Activated T-helper 1 cell treated with Interleukin-2 at 50 U/mL for 16 hours (primary cell): ENCODE measurements at regions not wholly inside any gene's neighbourhood (a gene's known extent, or its start where the extent isn't known, plus 50 kb on each side); places are given as distances from the start of the nearest gene placed in this dataset.
"Not testable (repeated sequence)": the region's sequence is repeated elsewhere in the genome, so short reads cannot be mapped to it uniquely, and the experiment has no call there.

Source experiments
- DNase-seq: peaks from one replicate; pipeline ENCODE4 v3.0.0-alpha.2; 2020; ENCODE audit warnings: low read depth

DNA sequence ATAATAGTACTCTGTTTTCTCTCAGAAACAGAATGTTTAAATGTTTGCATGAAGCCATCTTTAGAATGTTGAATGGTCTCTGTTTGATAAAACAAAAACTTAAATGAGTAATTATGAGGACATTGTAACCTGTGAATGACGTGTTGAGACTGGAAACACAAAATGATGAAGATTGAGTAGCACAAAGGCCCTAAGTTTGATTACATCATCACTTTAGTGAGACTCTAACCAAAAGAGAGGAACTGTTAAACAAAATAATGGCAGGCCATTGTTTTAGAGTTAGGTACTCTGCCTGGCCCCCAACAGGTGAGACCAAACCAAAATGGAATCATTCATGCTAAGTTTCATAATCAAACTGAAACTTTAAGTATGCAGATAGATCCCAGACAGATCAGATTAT, 1561.7 kb upstream of the SLC39A10 start:
- no peak for DNase-seq

- DNase-seq: no peak
Measured at GRCh38 chr2:194090251-194090905, 1566.6 kb upstream of the SLC39A10 start.

DNA sequence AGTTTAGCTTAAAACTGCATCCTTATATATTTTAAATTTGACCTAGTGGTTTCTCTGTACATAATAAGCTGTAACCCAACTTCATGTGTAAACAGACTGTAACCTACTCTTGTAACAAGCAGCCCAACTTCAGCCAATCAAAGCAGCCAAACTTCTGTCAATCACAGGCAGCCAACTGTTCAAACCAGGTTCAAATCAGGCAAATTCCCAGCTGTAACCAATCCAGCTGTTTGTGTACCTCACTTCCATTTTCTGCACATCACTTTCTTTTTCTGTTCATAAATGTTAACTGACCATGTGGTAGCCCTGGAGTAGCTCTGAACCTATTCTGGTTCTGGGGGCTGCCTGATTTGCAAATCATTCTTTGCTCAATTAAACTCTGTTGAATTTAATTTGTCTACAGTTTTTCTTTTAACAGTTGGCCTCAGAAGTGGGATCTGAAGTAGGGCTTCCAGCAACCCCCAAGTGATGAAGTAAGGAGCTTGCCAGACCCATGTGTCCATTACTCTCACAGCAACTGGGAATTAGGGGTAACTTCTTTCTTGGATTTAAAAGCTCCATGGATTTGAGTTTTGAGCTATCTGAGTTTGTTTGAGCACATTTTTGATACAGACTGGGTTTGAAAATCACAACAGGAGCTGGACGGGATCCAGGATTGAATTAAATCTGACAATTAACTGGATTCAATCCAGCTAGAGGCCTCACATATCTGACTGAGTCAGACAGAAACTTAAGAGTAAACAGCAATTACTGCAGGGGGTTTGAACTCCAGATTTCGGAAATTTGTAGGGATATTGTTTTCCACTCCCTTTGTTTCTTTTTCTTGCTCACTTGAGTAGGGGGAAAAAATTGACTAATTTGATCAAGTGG, 1569.7 kb upstream of the SLC39A10 start:
- no peak for DNase-seq

DNA sequence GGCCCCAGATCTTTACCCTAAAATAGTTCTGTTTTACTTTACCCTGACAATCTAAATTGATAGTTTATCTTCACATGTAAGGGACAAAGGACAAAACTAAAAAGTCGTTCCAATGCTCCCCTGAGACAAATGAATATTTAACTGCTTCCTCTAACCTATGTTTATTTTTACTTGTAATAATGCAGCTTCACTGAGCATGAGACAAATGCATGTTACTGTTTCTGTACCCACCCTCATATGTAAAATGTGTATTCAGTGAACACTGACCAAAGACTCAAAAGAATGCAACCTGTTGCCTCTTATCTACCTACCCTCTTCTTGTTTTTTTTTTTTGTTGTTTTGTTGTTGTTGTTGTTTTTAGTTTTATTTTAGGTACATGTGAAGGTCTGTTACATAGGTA, 1570.9 kb upstream of the SLC39A10 start:
- DNase-seq: no peak

DNA sequence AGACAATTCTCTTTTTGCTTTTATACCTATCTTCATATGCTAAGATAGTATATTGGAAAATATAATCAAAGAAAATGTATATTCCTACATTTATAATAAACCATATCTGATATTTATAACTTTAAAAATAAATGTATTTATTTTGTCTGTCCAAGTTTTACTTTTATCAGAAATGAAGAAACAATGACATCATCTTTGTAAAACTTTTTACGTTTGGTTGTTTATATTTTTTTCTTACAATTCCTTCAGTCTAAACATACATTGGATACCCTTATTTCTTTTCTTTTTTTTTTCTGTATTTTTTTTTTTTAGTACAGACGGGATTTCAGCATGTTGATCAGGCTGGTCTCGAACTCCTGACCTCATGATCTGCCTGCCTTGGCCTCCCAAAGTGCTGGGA, 1577.0 kb upstream of the SLC39A10 start:
- no peak for DNase-seq

DNA sequence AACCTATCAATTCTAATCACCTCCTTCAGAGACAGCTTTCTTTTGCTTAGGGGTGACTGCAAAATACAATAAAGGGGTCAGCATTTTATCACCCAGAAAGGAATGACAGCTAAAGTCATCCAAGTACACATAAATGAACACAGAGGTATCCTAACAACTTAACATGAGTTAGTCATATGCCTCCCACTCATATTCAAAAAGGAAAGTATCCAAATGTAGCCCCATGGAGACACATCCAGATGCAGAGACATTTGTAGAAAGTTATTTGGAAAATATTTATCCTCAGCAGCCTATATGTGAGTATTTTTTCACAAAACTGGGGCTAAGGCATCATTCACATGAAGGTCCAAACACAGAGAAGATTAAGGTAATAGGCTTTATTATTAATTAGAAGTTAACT, 1579.7 kb upstream of the SLC39A10 start:
- DNase-seq: no peak

GRCh38 chr2:194062401-194062800, 1594.6 kb upstream of the SLC39A10 start:
- no peak for DNase-seq

DNA sequence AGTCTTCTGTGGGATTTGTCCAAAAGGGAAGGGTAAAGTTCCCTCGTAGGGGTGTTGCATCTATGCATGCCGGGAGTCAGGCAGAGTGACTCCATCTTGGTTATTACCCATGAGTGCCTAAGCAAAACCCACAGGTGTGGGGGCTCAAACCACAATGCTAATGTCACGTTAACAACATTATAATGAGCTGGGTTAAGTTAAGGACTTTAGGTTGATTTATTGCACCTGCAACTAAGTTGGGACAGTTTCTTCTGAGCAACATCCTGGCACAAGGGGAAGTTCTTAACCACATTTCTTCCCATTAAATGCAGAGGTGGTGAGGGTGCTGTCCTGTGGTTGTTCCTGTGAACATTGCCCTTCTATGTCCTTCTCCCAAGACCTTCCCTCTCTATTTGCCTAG, 1596.8 kb upstream of the SLC39A10 start:
- no peak for DNase-seq

GRCh38 chr2:194054313-194054712, 1602.7 kb upstream of the SLC39A10 start:
- DNase-seq: no peak

- DNase-seq: no peak
Measured at GRCh38 chr2:194044321-194044720, 1612.7 kb upstream of the SLC39A10 start.

- not testable (repeated sequence) for DNase-seq
Measured at GRCh38 chr2:194021130-194021529, 1635.9 kb upstream of the SLC39A10 start.

DNA sequence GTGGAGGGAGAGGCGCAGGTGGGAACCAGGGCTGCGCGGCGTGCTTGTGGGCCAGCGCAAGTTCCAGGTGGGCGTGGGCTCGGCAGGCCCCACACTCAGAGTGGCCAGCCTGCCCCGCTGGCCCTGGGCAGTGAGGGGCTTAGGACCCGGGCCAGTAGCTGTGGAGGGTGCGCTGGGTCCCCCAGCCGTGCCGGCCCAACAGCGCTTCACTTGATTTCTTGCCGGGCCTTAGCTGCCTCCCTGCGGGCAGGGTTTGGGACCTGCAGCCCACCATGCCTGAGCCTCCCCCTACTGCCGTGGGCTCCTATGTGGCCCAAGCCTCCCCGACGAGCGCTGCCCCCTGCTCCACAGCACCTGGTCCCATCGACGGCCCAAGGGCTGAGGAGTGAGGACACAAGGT, 1636.9 kb upstream of the SLC39A10 start:
- no peak for DNase-seq

DNA sequence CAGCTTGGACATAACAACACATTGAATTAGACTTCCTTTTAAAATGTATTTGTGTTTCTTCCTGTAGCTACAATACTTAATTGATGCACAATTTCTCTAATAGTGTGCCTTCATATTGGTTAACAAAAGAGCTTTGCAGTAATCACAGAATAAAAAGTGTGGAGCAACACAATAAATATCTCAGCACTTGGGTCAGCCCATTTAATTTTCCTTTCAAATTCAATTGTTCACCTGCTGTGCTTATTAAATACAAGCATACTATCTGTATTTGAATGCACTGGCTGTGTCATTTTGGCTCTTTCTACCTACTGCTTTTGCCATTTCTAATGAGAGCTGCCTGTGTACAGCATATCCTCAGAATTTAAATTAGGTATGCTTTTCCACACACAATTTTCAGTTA, 1641.3 kb upstream of the SLC39A10 start:
- DNase-seq: no peak

- DNase-seq: no peak
Measured at GRCh38 chr2:194014639-194015038, 1642.4 kb upstream of the SLC39A10 start.

DNA sequence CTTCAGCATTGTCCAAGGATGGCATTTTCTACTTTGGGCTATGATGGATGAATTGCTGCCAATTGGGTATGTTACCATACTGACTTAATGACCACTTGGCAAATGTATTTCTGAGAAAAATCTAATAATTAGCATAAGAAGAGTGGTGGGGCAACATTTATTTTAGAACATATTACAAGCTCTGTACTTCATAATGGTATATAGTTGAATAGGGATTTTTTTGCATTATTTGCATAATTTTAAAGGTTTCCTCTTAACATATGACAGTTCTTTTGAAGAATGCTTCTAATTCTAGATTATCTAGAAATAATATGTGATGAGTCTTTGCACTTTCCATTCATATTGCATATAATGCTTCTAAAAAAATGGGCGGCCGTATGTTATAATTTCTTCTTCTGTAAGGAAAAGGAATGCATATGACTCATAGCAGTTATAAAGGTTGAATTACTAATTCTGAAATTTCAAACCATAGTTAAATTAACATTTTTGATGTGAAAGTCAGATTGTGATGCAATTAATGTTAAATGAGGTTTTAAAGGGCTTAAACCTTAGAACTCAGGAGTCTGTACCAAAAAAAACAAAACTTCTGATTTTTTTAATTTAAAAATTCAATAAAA, 1652.3 kb upstream of the SLC39A10 start:
- no peak for DNase-seq

DNA sequence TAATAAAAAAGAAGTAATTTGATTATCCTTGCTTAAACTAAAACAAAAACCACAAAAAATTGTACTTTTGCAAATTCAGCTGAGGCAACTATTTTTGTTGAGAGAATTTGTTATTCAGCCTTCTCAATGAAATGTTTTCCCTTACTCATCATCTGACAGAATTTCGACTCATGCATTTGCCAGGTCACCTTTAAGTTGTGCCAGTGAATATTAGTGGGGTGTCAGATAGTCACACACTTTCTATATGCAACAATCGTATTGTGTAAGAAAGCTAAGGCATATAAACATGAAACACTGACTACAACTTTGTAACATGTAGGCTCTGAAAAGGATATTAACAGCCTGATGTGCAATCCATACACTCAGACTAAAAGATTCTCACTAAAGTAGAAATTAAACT, 1653.1 kb upstream of the SLC39A10 start:
- no peak for DNase-seq

DNA sequence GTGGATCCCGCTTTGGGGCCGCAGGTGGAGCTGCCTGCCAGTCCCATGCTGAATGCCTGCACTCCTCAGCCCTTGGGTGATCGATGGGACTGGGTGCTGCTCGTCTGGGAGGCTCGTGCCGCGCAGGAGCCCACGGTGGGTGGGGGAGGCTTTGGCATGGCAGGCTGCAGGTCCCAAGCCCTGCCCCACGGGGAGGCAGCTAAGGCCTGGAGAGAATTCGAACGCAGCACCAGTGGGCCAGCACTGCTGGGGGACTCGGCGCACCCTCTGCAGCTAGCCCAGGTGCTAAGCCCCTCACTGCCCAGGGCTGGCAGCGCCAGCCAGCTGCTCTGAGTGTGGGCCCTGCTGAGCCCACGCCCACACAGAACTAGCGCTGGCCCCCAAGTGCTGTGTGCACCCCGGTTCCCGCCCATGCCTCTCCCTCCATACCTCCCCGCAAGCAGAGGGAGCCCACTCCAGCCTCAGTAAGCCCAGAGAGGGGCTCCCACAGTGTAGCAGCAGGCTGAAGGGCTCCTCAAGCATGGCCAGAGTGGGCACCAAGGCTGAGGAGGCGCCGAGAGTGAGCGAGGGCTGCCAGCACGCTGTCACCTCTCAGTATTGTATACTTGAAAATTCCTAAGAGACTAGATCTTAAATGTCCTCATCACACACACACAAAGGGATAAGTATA, 1654.2 kb upstream of the SLC39A10 start:
- DNase-seq: no peak

DNA sequence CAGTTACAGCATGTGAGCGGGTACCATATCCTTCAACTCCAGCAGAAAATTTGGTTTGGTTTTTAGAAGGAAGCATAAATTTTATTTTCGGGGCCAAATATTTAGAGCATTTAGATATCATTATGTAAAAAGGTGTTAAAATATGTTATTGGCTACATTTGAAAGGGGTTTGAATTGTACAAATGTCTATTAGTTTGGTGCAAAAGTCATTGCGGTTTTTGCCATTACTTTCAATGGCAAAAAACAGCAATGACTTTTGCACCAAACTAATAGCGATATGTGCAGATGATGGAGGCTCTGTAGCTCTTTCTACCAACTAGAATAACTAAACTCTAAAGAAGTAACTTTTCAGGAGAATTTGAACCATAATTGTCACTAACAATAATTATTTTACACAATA, 1666.2 kb upstream of the SLC39A10 start:
- DNase-seq: no peak

DNA sequence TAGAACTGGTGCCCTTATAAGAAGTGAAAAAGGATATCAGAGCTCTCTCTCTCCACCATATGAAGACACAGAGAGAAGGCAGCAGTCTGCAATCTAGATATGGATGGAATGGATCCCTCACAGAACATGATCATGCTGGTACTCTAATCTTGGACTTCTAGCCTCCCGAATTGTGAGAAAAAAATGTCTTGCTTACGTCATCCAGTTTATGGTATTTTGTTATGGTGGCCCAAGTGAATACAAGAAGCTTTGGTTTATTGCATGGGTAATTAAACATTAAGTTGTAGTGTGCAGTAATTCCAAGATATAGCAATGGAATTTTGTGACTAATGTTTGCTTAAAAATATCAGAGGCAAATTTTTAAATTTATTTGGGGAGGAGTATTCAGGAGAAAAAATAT, 1667.4 kb upstream of the SLC39A10 start:
- no peak for DNase-seq

DNA sequence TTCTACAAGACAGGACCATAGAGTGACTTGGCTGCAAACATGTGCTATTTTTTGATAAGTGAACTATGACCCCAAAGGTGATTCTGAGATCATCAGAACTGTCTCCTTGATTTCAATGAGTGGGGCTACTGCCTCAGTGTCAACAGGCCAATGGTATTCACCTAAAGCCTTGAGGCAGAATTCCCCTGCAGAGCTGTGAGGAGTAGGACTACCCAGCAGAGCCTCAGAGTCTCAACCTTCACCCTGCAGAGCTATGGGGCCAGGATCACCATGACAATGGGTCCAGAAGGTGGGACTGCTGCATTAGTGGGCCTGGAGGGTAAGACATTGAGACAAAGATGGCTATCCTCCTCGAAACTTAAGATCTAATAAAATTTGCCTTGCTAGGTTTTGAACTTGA, 1668.2 kb upstream of the SLC39A10 start:
- no peak for DNase-seq

GRCh38 chr2:193985272-193985671, 1671.8 kb upstream of the SLC39A10 start:
- no peak for DNase-seq

GRCh38 chr2:193980599-193980998, 1676.4 kb upstream of the SLC39A10 start:
- DNase-seq: no peak

DNA sequence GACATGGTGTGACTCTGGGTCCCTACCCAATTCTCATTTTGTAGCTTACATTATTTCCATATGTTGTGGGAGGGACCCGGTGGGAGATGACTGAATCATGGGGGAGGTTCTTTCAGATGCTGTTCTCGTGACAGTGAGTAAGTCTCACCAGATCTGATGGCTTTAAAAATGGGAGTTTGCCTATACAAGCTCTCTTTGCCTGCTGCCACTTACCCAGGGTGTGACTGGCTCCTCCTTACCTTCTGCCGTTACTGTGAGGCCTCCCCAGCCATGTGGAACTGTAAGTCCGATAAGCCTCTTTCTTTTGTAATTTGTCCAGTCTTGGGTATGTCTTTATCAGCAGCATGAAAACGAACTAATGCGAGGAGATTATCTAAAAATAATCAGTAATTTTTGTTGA, 1683.2 kb upstream of the SLC39A10 start:
- no peak for DNase-seq
